ENCODE measurements at regions not wholly inside any gene's neighbourhood (a gene's known extent, or its start where the extent isn't known, plus 50 kb on each side); places are given as distances from the start of the nearest gene placed in this dataset.

- no peak overlapping the region for H3K27ac ChIP-seq
- TF ChIP-seq, protein P1, sequence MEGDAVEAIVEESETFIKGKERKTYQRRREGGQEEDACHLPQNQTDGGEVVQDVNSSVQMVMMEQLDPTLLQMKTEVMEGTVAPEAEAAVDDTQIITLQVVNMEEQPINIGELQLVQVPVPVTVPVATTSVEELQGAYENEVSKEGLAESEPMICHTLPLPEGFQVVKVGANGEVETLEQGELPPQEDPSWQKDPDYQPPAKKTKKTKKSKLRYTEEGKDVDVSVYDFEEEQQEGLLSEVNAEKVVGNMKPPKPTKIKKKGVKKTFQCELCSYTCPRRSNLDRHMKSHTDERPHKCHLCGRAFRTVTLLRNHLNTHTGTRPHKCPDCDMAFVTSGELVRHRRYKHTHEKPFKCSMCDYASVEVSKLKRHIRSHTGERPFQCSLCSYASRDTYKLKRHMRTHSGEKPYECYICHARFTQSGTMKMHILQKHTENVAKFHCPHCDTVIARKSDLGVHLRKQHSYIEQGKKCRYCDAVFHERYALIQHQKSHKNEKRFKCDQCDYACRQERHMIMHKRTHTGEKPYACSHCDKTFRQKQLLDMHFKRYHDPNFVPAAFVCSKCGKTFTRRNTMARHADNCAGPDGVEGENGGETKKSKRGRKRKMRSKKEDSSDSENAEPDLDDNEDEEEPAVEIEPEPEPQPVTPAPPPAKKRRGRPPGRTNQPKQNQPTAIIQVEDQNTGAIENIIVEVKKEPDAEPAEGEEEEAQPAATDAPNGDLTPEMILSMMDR (IDR thresholded peaks at IDR 0.05): no peak
- TF ChIP-seq ZFX (IDR thresholded peaks at IDR 0.05; ENCODE audit: borderline replicate concordance): no peak
Measured at GRCh38 chr12:125254856-125255255, 189.6 kb downstream of the AACS start.

DNA sequence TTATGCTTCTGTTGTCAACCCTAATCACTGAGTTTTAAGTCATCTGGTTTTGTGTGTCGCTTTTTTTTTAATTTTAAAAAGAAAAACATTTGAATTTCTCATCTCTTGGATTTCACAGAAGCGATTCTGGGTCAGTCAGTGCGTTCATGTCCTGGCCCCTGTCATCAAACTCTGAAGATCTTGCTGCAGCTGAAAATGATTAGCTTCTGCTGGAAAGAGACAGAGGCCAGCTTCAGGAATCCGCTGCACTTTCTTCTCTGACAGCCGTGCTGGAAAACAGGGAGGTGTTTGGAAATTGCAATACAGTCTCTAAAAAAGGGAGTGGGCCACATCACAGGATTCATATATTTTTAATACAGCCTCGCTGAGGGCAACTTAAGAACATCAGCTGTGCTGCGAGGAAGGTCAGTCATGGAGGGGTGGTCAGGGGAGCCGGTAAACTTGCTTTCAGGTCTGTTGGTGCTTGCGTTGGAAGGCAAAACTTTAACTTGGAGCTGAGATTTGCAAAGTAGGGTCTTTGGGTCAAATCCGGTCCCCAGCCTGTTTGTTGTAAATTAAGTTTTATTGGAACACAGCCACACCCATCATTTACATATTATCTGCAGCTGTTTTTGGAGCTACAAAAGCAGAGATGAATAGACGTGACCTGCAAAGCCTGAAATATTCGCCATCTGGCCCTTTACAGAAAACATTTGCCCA lies 190.8 kb downstream of the AACS start:
- H3K27ac ChIP-seq: no peak overlapping the region

GRCh38 chr12:125256634-125256936 lies 191.3 kb downstream of the AACS start:
- no peak overlapping the region for H3K27ac ChIP-seq
- TF ChIP-seq ZFX (IDR thresholded peaks at IDR 0.05; ENCODE audit: borderline replicate concordance): no peak
- TF ChIP-seq, protein P1 (IDR thresholded peaks at IDR 0.05): no peak

More for the DNA sequence above, 190.8 kb downstream of the AACS start:
- no peak for TF ChIP-seq ZFX (IDR thresholded peaks at IDR 0.05; ENCODE audit: borderline replicate concordance)
- TF ChIP-seq, protein P1 (IDR thresholded peaks at IDR 0.05): no peak

DNA sequence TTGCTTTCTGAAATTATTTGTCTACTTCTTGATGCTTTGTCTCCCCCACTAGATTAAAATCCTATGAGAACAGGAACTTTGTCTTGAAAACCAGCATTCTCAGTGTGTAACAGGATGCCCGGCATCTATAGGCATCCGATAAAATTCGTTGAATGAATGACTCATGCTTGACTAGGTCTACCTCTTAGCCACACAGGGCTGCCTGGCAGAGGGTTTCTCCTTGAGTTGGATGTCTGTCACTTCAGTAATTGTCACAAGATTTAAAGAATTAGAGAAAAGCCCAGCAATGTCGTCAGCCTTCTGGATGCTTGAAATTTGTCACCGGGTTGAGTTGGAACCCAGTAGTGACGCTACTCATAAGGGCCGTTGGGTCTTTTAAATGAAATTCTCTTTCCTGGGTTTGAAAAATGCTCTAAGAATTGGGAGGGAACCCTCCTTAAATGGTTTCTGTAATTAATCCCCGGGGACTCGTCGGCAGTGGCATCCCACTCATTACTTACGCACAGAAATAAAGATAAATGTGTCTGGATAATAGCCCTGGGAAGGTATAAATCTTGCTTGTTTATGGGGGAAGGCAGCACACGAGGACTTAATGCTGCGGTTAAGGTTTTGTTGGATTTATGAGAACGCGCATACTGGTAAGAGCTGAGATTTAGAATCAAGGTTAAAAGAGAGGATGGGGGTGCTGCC lies 194.1 kb downstream of the AACS start:
- no peak for TF ChIP-seq ZFX (IDR thresholded peaks at IDR 0.05; ENCODE audit: borderline replicate concordance)
- TF ChIP-seq, protein P1 (IDR thresholded peaks at IDR 0.05): no peak

GRCh38 chr12:125262851-125263250 lies 197.6 kb downstream of the AACS start:
- H3K27ac ChIP-seq: no peak overlapping the region
- no peak for TF ChIP-seq ZFX (IDR thresholded peaks at IDR 0.05; ENCODE audit: borderline replicate concordance)
- TF ChIP-seq, protein P1 (IDR thresholded peaks at IDR 0.05): no peak

More for the DNA sequence above, 194.1 kb downstream of the AACS start:
- H3K27ac ChIP-seq: no peak overlapping the region

GRCh38 chr12:125263385-125263784 lies 198.2 kb downstream of the AACS start:
- H3K27ac ChIP-seq: no peak overlapping the region
- TF ChIP-seq ZFX (IDR thresholded peaks at IDR 0.05; ENCODE audit: borderline replicate concordance): no peak
- TF ChIP-seq, protein P1 (IDR thresholded peaks at IDR 0.05): no peak

DNA sequence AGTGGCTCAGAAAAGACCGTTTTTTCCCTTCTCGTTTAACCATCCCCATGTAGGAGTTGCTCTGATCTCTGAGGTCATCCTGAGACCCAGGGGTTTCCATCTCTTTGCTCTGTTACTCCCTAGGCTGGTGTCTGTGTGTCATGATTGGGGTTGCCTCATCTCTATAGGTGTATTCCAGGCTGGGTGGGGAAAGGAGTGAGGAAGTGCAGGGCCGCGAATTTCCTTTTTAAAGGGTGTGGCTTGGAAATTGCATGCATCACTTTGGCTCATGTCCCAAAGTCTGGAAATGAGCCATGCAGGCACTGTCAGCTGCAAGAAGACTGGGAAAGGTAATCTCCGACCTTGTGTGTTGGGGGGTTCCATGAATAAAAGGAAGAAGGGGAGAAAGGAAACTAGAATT lies 201.9 kb downstream of the AACS start:
- H3K27ac ChIP-seq: no peak overlapping the region
- TF ChIP-seq ZFX (IDR thresholded peaks at IDR 0.05; ENCODE audit: borderline replicate concordance): no peak
- TF ChIP-seq, protein P1 (IDR thresholded peaks at IDR 0.05): no peak
